Activated CD4-positive, alpha-beta T cell treated with anti-CD3 and anti-CD28 coated beads, Interleukin-2, amount 50 U/mL, for 4 hours (primary cell): ENCODE measurements at regions not wholly inside any gene's neighbourhood (a gene's known extent, or its start where the extent isn't known, plus 50 kb on each side); places are given as distances from the start of the nearest gene placed in this dataset.

Source experiments
- DNase-seq, 2 experiments: peaks; one replicate each; pipeline ENCODE4 v3.0.0-alpha.2; 2020

DNA sequence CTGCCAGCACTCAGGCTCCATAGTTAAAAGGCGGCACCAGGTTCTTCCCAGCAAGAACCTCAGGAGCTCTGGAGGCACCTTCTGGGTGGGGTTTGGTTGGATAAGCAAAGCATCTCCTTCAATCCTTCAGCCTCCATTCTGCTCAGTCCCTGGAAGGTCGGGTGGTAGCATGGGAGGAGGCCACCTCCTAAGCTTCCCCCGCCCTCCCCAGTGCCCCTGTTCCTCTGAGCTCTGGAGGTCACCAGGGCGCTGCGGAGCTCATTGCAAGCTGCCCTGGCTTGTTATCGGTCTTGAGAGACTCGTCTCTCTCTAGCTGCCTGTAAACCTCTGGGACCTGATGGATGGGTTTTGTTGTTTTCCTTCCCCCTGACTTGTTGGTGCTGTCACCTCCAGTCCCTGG lies 124.8 kb downstream of the RPLP1 start:
- DNase-seq: no peak

GRCh38 chr15:69578252-69578651 lies 125.6 kb downstream of the RPLP1 start:
- no peak for DNase-seq

GRCh38 chr15:69578787-69579583 lies 126.4 kb downstream of the RPLP1 start:
- no peak for DNase-seq

DNA sequence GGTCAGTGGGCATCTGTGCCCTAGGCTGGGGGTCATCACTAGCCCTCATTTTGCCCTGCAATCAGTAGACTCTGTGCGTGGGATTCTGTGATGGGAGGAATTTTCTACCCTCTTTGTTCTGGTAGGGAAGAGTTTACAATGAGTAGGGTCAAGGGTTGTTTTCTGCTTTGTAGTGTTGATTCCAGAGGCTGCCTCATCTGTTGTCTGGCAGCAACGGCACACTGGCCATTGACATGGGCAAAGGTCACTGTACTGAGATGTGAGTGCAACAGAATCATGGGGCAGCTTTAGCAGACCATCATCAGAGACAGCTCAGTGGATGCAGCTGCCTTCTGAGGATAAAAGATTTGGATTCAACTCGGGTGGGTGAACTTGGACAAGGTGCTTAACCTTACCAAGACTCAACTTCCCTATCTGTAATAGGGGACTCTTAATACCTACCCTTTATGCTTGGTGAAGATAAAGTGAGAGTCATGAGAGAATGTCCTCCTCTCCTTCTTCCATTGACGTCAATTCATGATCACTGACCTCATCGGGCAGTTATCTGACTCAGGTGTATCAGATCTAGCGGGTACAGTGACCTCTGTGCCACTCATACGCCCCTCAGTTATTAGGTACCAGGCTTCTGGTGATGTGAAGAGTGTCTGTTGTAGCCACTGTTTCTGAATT lies 127.5 kb downstream of the RPLP1 start:
- DNase-seq: no peak

DNA sequence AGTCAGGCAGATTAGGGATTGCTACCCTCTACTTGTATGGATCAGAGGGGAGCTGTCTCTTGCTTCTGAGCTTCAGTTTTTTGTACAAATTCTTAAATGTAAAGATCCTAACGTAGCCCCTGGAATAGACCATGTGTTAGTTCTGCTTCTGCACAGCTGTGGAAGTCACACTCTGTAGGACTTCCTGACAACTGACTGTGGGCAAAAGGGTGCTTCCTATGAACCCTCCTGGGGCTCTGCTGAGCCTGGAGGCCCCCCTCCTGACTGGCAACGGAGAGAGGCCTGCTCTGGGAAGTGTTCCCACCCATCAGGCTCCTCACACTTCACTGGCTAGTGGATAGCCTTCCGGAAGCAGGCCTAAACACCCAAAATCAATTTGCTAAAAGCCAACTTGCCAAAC lies 131.0 kb downstream of the RPLP1 start:
- DNase-seq: no peak

GRCh38 chr15:69585937-69586336 lies 133.3 kb downstream of the RPLP1 start:
- DNase-seq: no peak

GRCh38 chr15:69586721-69587120 lies 134.1 kb downstream of the RPLP1 start:
- DNase-seq: no peak

- DNase-seq: no peak
Observed at GRCh38 chr15:69587723-69588426, 135.3 kb downstream of the RPLP1 start.

DNA sequence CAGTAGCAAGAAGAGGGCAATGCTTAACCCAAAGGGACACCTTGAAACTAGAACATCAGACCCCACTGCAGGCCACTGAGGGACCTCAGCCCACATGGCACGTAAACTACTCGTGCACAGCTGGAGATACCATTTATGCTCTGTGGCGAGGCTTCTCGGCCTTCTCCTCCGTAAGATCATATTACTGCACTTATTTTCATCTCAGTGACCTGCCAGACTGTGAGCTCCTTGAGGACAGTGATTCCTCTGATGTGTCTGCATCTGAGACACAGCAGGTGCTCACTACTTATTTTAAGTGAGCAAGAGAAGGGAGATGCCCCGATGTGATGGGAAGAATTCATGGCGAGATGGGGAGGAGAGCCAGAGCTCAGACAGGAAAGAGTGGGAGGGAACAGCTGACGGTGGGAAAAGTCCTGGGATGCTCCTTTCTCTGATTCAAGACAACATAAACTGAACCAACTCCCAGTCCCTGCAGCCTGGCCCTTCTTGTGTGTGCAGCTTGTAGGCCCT lies 137.6 kb downstream of the RPLP1 start:
- no peak for DNase-seq

GRCh38 chr15:69590932-69591524 lies 138.4 kb downstream of the RPLP1 start:
- DNase-seq: no peak

DNA sequence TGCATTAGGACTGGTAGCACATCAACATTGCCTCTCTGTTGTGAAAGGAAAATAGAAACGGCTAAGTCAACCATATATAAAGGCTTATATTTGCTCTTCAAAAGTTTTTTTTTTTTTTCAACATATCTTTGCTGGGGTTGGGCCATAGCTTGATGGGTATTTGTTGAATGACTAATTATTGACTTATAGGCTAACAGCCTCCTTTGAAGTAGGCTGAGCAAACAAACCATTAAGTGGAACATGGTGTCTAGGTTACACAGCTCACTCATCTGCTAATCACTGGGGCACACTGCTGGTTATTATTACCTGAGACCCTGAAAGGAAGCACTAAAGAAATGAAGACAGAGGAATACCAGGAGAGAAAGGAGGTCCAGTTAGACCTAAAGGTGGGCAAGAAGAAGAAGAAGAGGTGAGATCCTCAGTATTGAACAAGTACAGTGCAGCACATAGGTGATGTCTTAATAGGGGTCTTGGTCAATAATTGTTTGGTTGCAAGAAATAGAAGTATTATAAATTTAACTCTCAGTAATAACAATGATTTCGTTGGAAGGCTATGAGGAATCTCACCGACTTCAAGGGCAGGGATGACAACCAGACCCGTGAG lies 139.4 kb downstream of the RPLP1 start:
- no peak for DNase-seq

- DNase-seq: no peak
Observed at GRCh38 chr15:69592954-69593353, 140.3 kb downstream of the RPLP1 start.

- DNase-seq: no peak
Observed at GRCh38 chr15:69593488-69593887, 140.9 kb downstream of the RPLP1 start.

GRCh38 chr15:69593981-69594966 lies 141.7 kb downstream of the RPLP1 start:
- DNase-seq: no peak

- no peak for DNase-seq
Observed at GRCh38 chr15:69595009-69595791, 142.6 kb downstream of the RPLP1 start.

DNA sequence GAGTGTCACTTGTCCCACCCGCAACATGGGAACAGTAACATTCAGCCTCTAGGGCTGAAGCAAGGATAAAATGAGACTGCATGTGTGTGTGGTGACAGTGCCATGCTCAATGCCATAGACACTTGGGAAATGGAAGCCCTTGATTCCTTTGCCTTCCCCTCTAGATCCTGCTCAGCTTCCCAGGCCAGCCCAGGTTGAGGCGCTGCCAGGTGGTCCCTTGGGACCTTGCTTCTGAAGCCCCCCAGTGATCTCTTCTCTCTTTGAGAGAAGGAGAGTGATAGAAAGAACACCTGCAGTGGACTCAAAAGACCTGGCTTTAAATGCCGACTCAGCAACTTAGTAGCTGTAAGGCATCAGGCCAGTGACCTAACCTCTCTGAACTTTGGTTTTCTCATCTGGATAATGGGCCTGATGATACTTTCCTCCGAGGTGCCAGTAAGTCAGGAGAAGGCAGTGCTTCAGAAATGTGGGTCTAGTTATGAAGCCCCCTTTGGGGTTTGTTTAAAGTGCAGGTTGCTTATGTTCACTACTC lies 144.5 kb downstream of the RPLP1 start:
- no peak for DNase-seq

- no peak for DNase-seq
Observed at GRCh38 chr15:69599271-69599670, 146.7 kb downstream of the RPLP1 start.

DNA sequence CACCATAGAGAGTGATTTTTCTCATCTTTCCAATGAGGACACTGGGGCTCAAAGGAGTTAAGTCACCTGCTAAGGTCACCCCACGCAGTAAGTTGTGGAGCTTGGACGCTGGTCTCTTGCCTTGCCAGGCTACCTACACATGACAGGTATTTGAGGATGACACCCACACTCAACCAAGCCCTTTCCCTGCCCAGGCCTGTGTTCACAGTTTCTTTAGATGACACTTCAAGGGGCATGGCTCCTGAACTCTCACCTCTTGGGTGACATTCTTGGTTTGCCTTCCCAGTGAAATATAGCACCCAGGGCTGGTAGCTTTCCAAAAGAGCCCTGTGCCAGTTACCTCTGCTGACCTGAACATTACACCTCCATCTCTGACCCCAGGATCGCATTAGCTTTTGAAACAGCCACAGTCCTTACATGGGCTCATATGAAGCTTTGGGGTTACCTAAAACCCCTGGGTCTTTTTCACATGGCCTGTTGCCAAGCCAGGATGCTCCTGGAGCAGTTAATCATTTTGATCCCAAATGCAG lies 148.0 kb downstream of the RPLP1 start:
- no peak for DNase-seq

DNA sequence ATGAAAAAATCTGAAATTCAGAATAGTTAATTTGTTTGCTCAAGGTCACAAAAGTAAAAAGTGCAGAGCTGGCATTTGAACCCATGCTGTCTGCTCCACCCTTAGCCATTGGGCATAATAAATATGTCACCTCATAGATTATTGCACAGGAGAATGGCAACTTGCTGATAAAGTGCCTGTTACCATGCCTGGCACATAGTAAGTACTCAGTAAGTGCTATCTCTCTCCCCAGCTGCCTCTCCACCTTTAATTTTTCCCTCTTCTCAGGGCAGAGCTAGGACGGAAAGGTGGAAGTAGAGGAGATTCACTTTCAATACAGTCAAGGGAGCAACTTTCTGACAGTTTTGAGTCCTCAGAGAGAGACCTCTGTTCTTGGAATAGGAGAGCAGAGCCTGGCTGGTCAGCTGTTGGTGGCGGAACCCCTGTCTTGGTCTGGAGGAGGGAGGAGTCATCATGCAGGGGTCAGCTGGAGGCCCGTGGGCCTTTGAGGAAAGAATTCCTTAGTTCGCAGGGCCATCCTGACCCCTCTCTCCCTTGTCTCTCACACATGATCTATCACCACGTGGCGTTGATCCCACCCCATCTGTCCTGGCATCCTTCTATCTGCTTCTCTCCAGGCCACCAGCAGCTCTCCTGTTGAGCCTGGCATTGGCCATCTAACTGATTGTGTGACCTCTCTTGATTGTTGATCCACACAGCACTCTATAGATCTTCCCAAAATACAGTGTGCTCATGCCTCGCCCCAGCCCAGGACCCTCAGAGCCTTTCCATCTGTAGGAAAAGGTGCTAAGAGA lies 149.3 kb downstream of the RPLP1 start:
- no peak for DNase-seq
